K562 (cell line): ENCODE measurements at regions not wholly inside any gene's neighbourhood (a gene's known extent, or its start where the extent isn't known, plus 50 kb on each side); places are given as distances from the start of the nearest gene placed in this dataset.

Source experiments
- ATAC-seq: fragments of 200-7000 bp; cut with Tn5 transposase; 3 replicates; pipeline ENCODE4 v1.9.1; 2020; ENCODE audit warnings: moderate library complexity
- BruUV-seq: library from RNA; stranded (reverse); fragments of 400-500 nt; replicated peaks from 2 replicates; lab custom pipeline; 2021; lab: Mats Ljungman, UMichigan
- CTCF ChIA-PET: fragments of 300-600 bp; formaldehyde crosslinking; extraction: SDS; loops from one replicate; lab custom pipeline; 2021; ENCODE audit warnings: low intra/inter-chr PET ratio; lab: Yijun Ruan, JAX
- POLR2A ChIA-PET: fragments of 300-600, 350-650 bp; sonication (Branson Sonifier 250); formaldehyde crosslinking; extraction: SDS; loops from one replicate; lab custom pipeline; 2021; ENCODE audit warnings: antibody characterized with exemption, inconsistent platforms; lab: Yijun Ruan, JAX
- DNase-seq, 4 experiments: peaks; one replicate each; pipeline versions ENCODE4 v3.0.0 to v3.0.0-alpha.2; 2011 to 2018; ENCODE audit warnings: low spot score in 3 of 4, mixed read lengths in 3 of 4; ENCODE audit errors: extremely low read depth in 1 of 4
- FAIRE-seq: peaks from 2 replicates; lab custom pipeline; 2011; peaks lifted over from hg19 to GRCh38; lab: Jason Lieb, UNC
- H2AFZ ChIP-seq: 2 replicates; pipeline ENCODE4 v1.6.0; 2011; ENCODE audit warnings: low read depth, low read length, control low read depth, inconsistent platforms
- H3K27ac ChIP-seq: fragments of 200-600 bp; 3 replicates; pipeline ENCODE4 v1.8.0; 2011; ENCODE audit warnings: low read depth, mild to moderate bottlenecking, control low read depth, inconsistent platforms, low read length, moderate library complexity, mixed read lengths; ENCODE audit errors: extremely low read depth
- H3K27me3 ChIP-seq, 2 experiments: fragments of 300-600 bp in 1 of 2; 2 replicates in 1 of 2; 3 replicates in 1 of 2; pipeline versions ENCODE4 v1.6.0 to v1.8.0; 2011; ENCODE audit warnings: inconsistent platforms in 2 of 2, low read length in 2 of 2, mild to moderate bottlenecking in 1 of 2, mixed read lengths in 1 of 2, moderate library complexity in 1 of 2; ENCODE audit not compliant: control insufficient read depth in 2 of 2, insufficient read depth in 2 of 2
- H3K36me3 ChIP-seq: fragments of 300-600 bp; 3 replicates; pipeline ENCODE4 v1.8.0; 2011; ENCODE audit warnings: mild to moderate bottlenecking, low read length, inconsistent platforms; ENCODE audit not compliant: control insufficient read depth, insufficient read depth
- H3K4me1 ChIP-seq, 2 experiments: fragments of 200-600 bp in 1 of 2; replicated peaks in 1 of 2; 2 replicates in 1 of 2; 3 replicates in 1 of 2; pipeline versions ENCODE4 v1.5.1 to v1.8.0; 2011; ENCODE audit warnings: inconsistent platforms in 2 of 2, low read length in 2 of 2, mild to moderate bottlenecking in 1 of 2, mixed read lengths in 1 of 2, moderate library complexity in 1 of 2; ENCODE audit not compliant: control insufficient read depth in 2 of 2, insufficient read depth in 2 of 2
- H3K4me2 ChIP-seq: 2 replicates; pipeline ENCODE4 v1.6.1; 2011; ENCODE audit warnings: low read length, control low read depth, inconsistent platforms, mixed read lengths; ENCODE audit not compliant: insufficient read depth
- H3K4me3 ChIP-seq: fragments of 200-600 bp; sonication (generic), shearing (Covaris generic); 2 replicates; pipeline ENCODE4 v1.5.1; 2016; ENCODE audit warnings: control low read depth, inconsistent platforms
- H3K79me2 ChIP-seq: fragments of 200-600 bp; 3 replicates; pipeline ENCODE4 v1.8.0; 2011; ENCODE audit warnings: low read length, inconsistent platforms; ENCODE audit not compliant: control insufficient read depth, insufficient read depth
- H3K9ac ChIP-seq, 2 experiments: 2 replicates each; pipeline versions ENCODE4 v1.6.0 to v1.6.1; 2011; ENCODE audit warnings: low read depth in 2 of 2, low read length in 2 of 2, control low read depth in 1 of 2, inconsistent platforms in 1 of 2, mild to moderate bottlenecking in 1 of 2, mixed read lengths in 1 of 2; ENCODE audit not compliant: insufficient read depth in 1 of 2
- H3K9me1 ChIP-seq: one replicate; pipeline ENCODE4 v1.6.0; 2011; ENCODE audit warnings: inconsistent platforms, mild to moderate bottlenecking, low read length, moderate library complexity; ENCODE audit not compliant: control insufficient read depth, insufficient read depth
- H3K9me3 ChIP-seq: replicated peaks from 2 replicates; pipeline ENCODE4 v1.5.1; 2011; ENCODE audit warnings: low read depth, low read length, inconsistent platforms; ENCODE audit not compliant: control insufficient read depth, insufficient read depth
- H4K20me1 ChIP-seq: replicated peaks from 2 replicates; pipeline ENCODE4 v1.6.1; 2011; ENCODE audit warnings: low read length, inconsistent platforms, mixed read lengths; ENCODE audit not compliant: control insufficient read depth, insufficient read depth
- BDP1 ChIP-seq: IDR thresholded peaks from 3 replicates; pipeline ENCODE4 v1.6.1; 2011; ENCODE audit not compliant: insufficient read length, insufficient read depth
- CBX5 ChIP-seq: IDR thresholded peaks from 2 replicates; pipeline ENCODE4 v1.6.1; 2014; ENCODE audit warnings: low read depth, borderline replicate concordance
- CCNT2 ChIP-seq: IDR thresholded peaks from 2 replicates; pipeline ENCODE4 v1.6.1; 2011; ENCODE audit warnings: borderline replicate concordance, low read depth, mild to moderate bottlenecking, moderate library complexity, mixed read lengths, low read length; ENCODE audit not compliant: insufficient read length; ENCODE audit errors: extremely low read depth
- EZH2 ChIP-seq: IDR thresholded peaks from 2 replicates; pipeline ENCODE4 v1.6.1; 2012; ENCODE audit warnings: low read depth, mild to moderate bottlenecking, inconsistent platforms, low read length, borderline replicate concordance
- GATA2 ChIP-seq: sonication (generic); formaldehyde crosslinking; IDR thresholded peaks from 2 replicates; pipeline ENCODE4 v1.4.0; 2020; ENCODE audit warnings: mild to moderate bottlenecking, missing genetic modification reagents
- GTF2A2 ChIP-seq: IDR thresholded peaks from 2 replicates; pipeline ENCODE4 v1.6.1; 2016; ENCODE audit warnings: mild to moderate bottlenecking, missing genetic modification characterization, missing compliant biosample characterization
- HLTF ChIP-seq: fragments of 450-650 bp; IDR thresholded peaks from 2 replicates; pipeline ENCODE4 v1.6.1; 2016
- ILK ChIP-seq: fragments of 450-650 bp; IDR thresholded peaks from 2 replicates; pipeline ENCODE4 v1.6.1; 2016; ENCODE audit warnings: missing genetic modification characterization, low read depth, mild to moderate bottlenecking, missing compliant biosample characterization, moderate library complexity, borderline replicate concordance
- KDM2B ChIP-seq: fragments of 250-450 bp; sonication (Bioruptor Pico); IDR thresholded peaks from 2 replicates; pipeline ENCODE4 v1.8.0; 2021; ENCODE audit warnings: mild to moderate bottlenecking, moderate library complexity
- LEF1 ChIP-seq: fragments of 450-650 bp; IDR thresholded peaks from 2 replicates; pipeline ENCODE4 v1.6.1; 2016; ENCODE audit warnings: mild to moderate bottlenecking
- MEF2D ChIP-seq: conservative IDR thresholded peaks from 2 replicates; pipeline ENCODE4 v1.6.1; 2016; ENCODE audit warnings: low read depth, missing genetic modification characterization, missing compliant biosample characterization
- NFIX ChIP-seq: fragments of 250-450 bp; sonication (Bioruptor Pico); IDR thresholded peaks from 2 replicates; pipeline ENCODE4 v1.4.0; 2020; ENCODE audit warnings: low read depth, mild to moderate bottlenecking, moderate library complexity
- PHB2 ChIP-seq: fragments of 450-650 bp; IDR thresholded peaks from 2 replicates; pipeline ENCODE4 v1.6.1; 2017; ENCODE audit warnings: low read depth
- RBM14 ChIP-seq: fragments of 200-400 bp; formaldehyde crosslinking; IDR thresholded peaks from 2 replicates; pipeline ENCODE4 v1.6.1; 2018; ENCODE audit warnings: low read depth, mild to moderate bottlenecking, low read length, moderate library complexity, borderline replicate concordance; ENCODE audit not compliant: insufficient read depth
- SPI1 ChIP-seq: IDR thresholded peaks from 2 replicates; pipeline ENCODE4 v1.6.1; 2011; ENCODE audit warnings: low read depth, low read length, control low read depth, borderline replicate concordance
- YY1 ChIP-seq, 3 experiments: IDR thresholded peaks; 2 replicates each; pipeline ENCODE4 v1.6.1; 2011; ENCODE audit warnings: low read length in 2 of 3, mild to moderate bottlenecking in 2 of 3, moderate library complexity in 2 of 3, borderline replicate concordance in 1 of 3, control low read depth in 1 of 3, low read depth in 1 of 3; ENCODE audit not compliant: insufficient read depth in 3 of 3, insufficient replicate concordance in 2 of 3, control insufficient read depth in 1 of 3, insufficient read length in 1 of 3; ENCODE audit errors: extremely low read depth in 1 of 3
- ZFX ChIP-seq: sonication (generic); formaldehyde crosslinking; IDR thresholded peaks from 2 replicates; pipeline ENCODE4 v1.8.0; 2022; ENCODE audit warnings: mild to moderate bottlenecking, missing genetic modification reagents, moderate library complexity
- ZNF561 ChIP-seq: fragments of 450-650 bp; formaldehyde crosslinking; conservative IDR thresholded peaks from 2 replicates; pipeline ENCODE4 v1.4.0; 2020; ENCODE audit warnings: mild to moderate bottlenecking, moderate library complexity
- WGBS: fragments of 100-300 bp; shearing (Covaris generic); methylation state at CpG from one replicate; pipeline ENCODE4 v1.1.6; 2016; ENCODE audit warnings: low coverage, mixed read lengths; ENCODE audit not compliant: insufficient coverage; ENCODE audit errors: missing lambda C conversion rate; 5-methylcytosine and 5-hydroxymethylcytosine counted together
- in situ Hi-C: fragments of 300-500 bp; cut with MboI; formaldehyde crosslinking; loops from 4 replicates; pipeline ENCODE4 v1.15.0; 2018; ENCODE audit warnings: inconsistent platforms, mixed read lengths
- intact Hi-C: fragments of 100-400 bp; cut with micrococcal nuclease; formaldehyde crosslinking; loops from 2 replicates; pipeline ENCODE4 v1.14.2; 2022
- TF ChIP-seq, protein P1 (sequence below): fragments of 450-650 bp; formaldehyde crosslinking; IDR thresholded peaks from 2 replicates; pipeline ENCODE4 v1.4.0; 2022; ENCODE audit warnings: missing genetic modification characterization

GRCh38 chr2:238726670-238727584 is 121.0 kb upstream of the TWIST2 start:
- ATAC-seq = no peak
- H3K9me3 ChIP-seq = no peaks in the 10 kb centered on the region
- intact Hi-C loops (no loop called here), in situ Hi-C loops (no loop called here)
- no peaks in the 10 kb centered on the region for H4K20me1 ChIP-seq
- DNase-seq = no peak
- no peak overlapping the region for H3K4me3 ChIP-seq
- H2AFZ ChIP-seq = no peak overlapping the region
- H3K4me2 ChIP-seq = no peak overlapping the region
- TF ChIP-seq CBX5 (no peak), SPI1 (no peak), NFIX (no peak), CCNT2 (no peak), MEF2D (tag) (no peak), BDP1 (no peak), KDM2B (CRISPR knock-in tag) (no peak), LEF1 (no peak), HLTF (no peak), GATA2 (CRISPR knock-in tag) (no peak), EZH2 (no peak), ZFX (CRISPR knock-in tag) (no peak), RBM14 (no peak), ZNF561 (CRISPR knock-in tag) (no peak), PHB2 (no peak), GTF2A2 (tag) (no peak), ILK (tag) (no peak), YY1 (IDR thresholded peaks at IDR 0.05; ENCODE audit: borderline replicate concordance in 1 of 3, control insufficient read depth in 1 of 3, extremely low read depth in 1 of 3, insufficient read depth in 3 of 3, insufficient read length in 1 of 3, insufficient replicate concordance in 2 of 3, low read depth in 1 of 3, low read length in 2 of 3) (no peak)
- TF ChIP-seq, protein P1, sequence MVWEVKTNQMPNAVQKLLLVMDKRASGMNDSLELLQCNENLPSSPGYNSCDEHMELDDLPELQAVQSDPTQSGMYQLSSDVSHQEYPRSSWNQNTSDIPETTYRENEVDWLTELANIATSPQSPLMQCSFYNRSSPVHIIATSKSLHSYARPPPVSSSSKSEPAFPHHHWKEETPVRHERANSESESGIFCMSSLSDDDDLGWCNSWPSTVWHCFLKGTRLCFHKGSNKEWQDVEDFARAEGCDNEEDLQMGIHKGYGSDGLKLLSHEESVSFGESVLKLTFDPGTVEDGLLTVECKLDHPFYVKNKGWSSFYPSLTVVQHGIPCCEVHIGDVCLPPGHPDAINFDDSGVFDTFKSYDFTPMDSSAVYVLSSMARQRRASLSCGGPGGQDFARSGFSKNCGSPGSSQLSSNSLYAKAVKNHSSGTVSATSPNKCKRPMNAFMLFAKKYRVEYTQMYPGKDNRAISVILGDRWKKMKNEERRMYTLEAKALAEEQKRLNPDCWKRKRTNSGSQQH (CRISPR knock-in tag) = no peak
- no TSS peak for BruUV-seq
- H3K4me1 ChIP-seq = no peaks in the 10 kb centered on the region
- H3K79me2 ChIP-seq = no peaks in the 10 kb centered on the region
- H3K9ac ChIP-seq = no peak overlapping the region
- ChIA-PET POLR2A (no interaction called here), CTCF (no interaction called here)
- no peaks in the 10 kb centered on the region for H3K9me1 ChIP-seq
- no peaks in the 10 kb centered on the region; a peak in 1 of 5 replicates for H3K27me3 ChIP-seq
- H3K27ac ChIP-seq = no peak overlapping the region
- no peak for FAIRE-seq
- 1% methylated on average over 12 of the region's 17 CpGs for WGBS
- H3K36me3 ChIP-seq = no peaks in the 10 kb centered on the region
